GM12874 (cell line): ENCODE measurements at regions not wholly inside any gene's neighbourhood (a gene's known extent, or its start where the extent isn't known, plus 50 kb on each side); places are given as distances from the start of the nearest gene placed in this dataset.

ENCODE experiments used
- TF ChIP-seq, protein P1 (sequence below): IDR thresholded peaks from 2 replicates; pipeline ENCODE4 v1.5.1; 2011; ENCODE audit warnings: low read depth, mild to moderate bottlenecking, control low read depth, low read length, moderate library complexity; ENCODE audit not compliant: insufficient read depth

DNA sequence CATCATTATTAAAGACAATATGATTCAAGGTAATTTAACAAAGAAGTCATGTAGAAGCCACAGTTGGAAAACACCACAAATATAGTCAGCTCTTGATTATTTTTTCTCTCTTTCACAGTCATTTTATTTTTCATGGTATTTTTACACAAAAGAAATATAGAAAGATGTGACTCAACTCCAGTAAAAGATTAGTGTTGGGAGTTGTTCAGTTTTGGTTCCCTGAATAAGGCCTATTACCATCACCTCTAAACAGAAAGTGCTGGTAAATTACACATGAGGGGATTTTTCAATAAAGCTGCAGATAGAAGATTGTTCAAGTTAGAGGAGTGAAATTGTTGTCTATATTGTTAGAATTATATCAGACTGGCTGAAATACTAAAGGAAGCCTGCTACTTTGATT is 107.0 kb downstream of the DDIT4L start:
- TF ChIP-seq, protein P1, sequence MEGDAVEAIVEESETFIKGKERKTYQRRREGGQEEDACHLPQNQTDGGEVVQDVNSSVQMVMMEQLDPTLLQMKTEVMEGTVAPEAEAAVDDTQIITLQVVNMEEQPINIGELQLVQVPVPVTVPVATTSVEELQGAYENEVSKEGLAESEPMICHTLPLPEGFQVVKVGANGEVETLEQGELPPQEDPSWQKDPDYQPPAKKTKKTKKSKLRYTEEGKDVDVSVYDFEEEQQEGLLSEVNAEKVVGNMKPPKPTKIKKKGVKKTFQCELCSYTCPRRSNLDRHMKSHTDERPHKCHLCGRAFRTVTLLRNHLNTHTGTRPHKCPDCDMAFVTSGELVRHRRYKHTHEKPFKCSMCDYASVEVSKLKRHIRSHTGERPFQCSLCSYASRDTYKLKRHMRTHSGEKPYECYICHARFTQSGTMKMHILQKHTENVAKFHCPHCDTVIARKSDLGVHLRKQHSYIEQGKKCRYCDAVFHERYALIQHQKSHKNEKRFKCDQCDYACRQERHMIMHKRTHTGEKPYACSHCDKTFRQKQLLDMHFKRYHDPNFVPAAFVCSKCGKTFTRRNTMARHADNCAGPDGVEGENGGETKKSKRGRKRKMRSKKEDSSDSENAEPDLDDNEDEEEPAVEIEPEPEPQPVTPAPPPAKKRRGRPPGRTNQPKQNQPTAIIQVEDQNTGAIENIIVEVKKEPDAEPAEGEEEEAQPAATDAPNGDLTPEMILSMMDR, result no peak

DNA sequence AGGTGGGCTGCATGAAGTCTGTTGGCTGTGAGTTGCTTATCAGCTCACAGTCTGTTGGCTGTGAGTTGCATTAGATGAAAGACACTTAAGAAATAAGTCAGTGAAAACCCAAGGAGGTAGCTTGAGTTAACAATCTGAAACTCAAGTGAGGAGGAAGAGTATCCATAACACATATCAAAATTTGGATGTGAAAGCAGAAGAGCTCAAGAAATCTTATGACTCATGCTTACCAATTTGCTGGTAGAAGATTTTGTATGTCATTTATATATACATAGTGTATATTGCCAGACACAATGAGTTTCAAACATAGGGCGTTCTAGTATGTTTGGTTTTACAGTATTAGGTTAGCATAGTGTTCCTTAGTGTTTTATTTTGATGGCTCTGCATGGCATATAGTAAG is 107.4 kb downstream of the DDIT4L start:
- TF ChIP-seq, protein P1, result no peak

DNA sequence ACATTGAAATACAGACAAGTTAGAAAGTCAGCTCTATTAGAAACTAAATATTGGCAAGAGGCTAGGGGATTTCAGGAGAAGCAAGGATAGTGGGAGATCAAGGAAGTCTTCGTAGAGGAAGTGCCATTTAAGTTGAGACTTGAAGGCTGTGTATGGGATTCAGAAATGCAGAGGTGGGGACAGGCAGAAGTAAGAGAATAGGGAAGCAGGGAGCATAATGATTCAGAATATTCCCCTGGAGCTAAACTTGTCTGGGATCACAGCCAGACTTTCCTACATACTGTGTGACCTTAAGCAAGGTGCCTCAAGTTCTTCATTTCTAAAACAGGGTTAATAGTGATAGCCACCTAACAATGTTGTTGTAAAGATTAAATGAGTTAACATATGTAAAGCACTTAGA is 108.8 kb downstream of the DDIT4L start:
- TF ChIP-seq, protein P1, result no peak

DNA sequence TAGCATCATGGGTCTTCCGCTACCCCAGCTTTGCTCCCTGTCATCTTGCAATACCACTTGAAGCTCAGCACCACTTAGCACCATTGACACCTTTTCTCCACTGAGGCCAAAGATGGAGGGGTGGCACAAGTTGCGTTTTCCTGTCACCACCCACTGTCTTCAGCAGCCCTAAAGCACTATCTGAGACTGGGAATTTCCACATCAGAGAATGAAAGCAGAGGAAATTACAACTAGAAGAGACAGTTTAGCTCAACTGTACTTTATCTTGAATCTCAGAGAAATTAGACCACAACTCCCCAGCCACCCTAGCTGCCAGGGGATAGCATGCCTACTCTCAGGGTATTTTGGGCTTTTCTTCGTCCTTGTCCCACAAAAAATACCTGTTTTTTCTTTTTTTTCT is 111.0 kb downstream of the DDIT4L start:
- TF ChIP-seq, protein P1, result no peak

DNA sequence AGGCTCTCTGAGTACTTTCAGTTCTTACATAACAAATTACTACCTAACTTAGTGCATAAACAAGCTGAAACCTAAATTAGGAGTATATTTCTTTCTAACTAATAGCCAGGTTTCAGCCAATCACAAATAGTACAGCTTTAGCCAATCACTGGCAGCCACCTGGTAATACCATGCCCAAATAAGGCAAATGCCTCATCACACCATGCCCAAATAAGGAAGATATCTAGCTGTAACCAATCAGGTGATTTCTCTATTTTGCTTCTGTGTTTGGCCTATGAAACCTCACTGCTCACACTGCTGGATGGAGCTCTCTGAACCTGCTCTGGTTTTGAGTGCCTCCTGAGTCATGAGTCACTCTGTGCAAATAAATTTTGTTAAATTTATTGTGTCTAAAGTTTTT is 113.5 kb downstream of the DDIT4L start:
- TF ChIP-seq, protein P1, result no peak

DNA sequence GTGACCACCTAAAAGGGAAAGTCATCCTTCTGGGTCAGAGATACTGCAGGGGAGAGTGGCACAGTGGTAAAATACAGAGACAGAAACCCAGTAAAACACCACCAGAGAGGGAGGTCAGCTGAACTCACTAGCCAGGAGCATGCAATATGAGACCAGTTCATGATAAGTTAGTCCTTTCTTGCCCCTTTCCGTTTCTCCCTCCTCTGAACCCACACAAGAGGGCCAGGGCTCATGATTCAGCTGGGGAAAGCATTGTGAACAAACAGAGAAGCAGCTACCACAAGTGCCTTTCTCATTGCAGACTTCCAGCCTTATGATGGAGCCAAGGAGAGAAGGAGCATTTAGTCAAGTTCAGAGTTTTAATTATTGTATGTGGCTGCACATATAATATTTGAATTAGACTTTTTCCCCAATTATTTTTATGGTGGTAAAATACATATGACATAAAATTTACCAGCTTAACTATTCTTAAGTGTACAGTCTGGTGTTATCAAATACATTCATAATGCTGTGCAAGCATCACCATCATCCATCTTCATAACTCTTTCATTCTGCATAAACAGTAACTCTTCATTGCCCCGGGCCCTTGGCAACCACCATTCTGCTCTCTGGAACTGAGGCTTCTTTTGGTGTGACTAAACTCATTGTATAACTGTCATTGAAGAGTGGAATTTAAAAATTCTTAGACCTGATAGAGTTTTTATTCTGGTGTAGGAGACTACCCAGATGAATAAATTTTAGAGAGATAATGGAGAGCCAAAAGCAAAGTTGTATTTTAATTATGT is 114.6 kb downstream of the DDIT4L start:
- TF ChIP-seq, protein P1, result no peak

DNA sequence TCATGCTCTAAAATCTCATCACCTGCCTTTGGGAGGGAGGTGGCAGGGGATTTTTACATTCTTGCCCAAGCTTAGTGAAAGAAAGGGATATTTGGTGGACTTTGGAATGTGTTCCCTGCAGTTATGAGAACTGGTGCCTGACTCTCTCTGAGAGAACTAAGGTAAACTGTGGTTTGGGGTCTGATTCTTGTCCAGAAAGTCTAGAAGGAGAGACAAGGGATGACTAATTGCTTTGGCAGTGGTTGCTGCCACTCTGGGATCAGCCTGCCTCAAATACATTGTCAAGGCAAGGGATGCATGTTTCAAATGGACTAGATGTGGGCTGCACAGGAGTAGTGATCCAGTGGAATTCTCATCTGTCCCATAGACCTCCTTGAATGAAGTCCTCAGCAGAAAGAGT is 115.2 kb downstream of the DDIT4L start:
- TF ChIP-seq, protein P1, result no peak

DNA sequence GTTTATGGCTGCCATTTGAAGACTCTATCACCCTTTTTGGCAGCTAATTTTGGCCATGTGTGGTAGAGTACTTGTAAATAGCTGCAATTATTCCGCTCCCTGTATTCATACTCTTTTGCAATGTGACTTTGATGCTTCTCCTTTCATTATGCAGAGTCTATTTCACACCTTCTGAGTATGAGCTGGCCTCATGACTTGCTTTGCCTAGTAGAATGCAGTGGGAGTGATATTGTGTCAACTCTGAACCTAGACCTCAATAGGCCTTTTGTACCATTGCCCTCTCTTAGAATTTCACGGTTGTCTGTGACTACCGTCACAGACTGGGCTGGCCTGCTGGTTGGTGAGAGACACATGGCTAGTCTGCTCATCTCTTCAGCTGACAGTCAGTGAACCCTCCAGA is 118.8 kb downstream of the DDIT4L start:
- TF ChIP-seq, protein P1, result no peak
